Heart left ventricle (tissue), 13 donors: ENCODE measurements at regions not wholly inside any gene's neighbourhood (a gene's known extent, or its start where the extent isn't known, plus 50 kb on each side); places are given as distances from the start of the nearest gene placed in this dataset.

Source experiments
- POLR2A ChIP-seq, 2 donors: fragments of 450-650 bp; IDR thresholded peaks; one replicate each; pipeline ENCODE4 v1.6.1; 2017; ENCODE audit warnings: antibody characterized with exemption in 2 of 2, mild to moderate bottlenecking in 2 of 2, moderate library complexity in 2 of 2
- TF ChIP-seq, protein P1 (sequence below), 12 donors: fragments of 200-600 bp; sonication (generic) in 4 of 12; IDR thresholded peaks; one replicate each; pipeline versions ENCODE4 v1.5.0 to v1.8.0; 2018 to 2022; ENCODE audit warnings: antibody characterized with exemption in 12 of 12, mild to moderate bottlenecking in 5 of 12
- donor health status: ischemic (EF 13 %, LVEDD 7.1; RV severe dilation, severe dysfunction).
- donor health status: DM: no; HTN: yes; CAD: no.
- donor health status: DM: no; HTN: no; CAD: no.
- donor health status: ischemic (EF 25% LVEDD 6.9; RV normal size, moderate dysfunction).
- donor health status: ischemic (EF 25% LVEDD 5.7; RV mildly dilated, moderate dysfunction).
- donor health status: ischemic (EF 35%, LVEDD 5.7; RV mildly dilated, moderate dysfunction).
- donor health status: nonischemic (EF 11% LVEDD 7.7; RV severe dilation, severe dysfunction).
- donor health status: DM: yes; HTN: yes; CAD: no.
- donor health status: PGD.
- donor health status: ischemic (EF 29% LVEDD 5.4; RV normal size, mild dysfunction).
- donor health status: nonischemic (EF 23%, LVEDD 6.1; RV moderate dilation, normal function).

DNA sequence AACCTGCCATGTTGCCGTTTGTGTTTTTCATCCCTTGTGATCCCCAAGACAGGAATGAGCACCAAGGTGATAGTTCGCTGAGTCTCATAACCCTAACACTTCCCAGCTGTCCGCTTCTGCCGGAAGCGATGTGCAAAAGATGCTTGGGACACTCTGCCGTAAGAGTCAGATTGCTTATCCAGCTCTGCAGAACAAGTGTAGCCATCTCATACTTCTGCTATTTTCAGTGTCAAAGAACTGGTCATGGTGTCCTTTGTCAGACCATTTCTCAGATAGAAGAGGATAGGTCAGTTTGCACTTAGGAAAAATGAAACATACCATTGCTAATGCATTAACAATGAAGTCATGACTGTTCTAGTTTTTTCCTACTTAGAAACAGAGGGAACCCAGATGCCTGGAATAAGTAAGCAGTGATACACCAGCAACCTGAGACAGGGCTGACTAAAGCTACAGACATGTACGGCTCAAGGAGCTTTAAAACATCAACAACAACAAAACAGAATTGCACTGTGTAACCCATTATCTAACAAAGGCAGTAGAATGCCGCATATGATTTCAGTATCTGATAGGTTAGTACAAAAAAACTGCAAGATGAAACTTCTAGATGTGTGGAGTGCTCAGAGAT, 134.0 kb upstream of the IL12A start:
- TF ChIP-seq, protein P1, sequence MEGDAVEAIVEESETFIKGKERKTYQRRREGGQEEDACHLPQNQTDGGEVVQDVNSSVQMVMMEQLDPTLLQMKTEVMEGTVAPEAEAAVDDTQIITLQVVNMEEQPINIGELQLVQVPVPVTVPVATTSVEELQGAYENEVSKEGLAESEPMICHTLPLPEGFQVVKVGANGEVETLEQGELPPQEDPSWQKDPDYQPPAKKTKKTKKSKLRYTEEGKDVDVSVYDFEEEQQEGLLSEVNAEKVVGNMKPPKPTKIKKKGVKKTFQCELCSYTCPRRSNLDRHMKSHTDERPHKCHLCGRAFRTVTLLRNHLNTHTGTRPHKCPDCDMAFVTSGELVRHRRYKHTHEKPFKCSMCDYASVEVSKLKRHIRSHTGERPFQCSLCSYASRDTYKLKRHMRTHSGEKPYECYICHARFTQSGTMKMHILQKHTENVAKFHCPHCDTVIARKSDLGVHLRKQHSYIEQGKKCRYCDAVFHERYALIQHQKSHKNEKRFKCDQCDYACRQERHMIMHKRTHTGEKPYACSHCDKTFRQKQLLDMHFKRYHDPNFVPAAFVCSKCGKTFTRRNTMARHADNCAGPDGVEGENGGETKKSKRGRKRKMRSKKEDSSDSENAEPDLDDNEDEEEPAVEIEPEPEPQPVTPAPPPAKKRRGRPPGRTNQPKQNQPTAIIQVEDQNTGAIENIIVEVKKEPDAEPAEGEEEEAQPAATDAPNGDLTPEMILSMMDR (IDR thresholded peaks at IDR 0.05): no peak
- peak in 1 of 2 donors; percentile 33 for TF ChIP-seq POLR2A (IDR thresholded peaks at IDR 0.05)
